NCI-H2107 treated with DMSO at 0.1 percent for 48 hours (cell line): ENCODE measurements at regions not wholly inside any gene's neighbourhood (a gene's known extent, or its start where the extent isn't known, plus 50 kb on each side); places are given as distances from the start of the nearest gene placed in this dataset.

ENCODE experiments used
- DNase-seq: peaks from one replicate; lab custom pipeline; 2025; ENCODE audit not compliant: unreplicated experiment; lab: John Stamatoyannopoulos, UW

DNA sequence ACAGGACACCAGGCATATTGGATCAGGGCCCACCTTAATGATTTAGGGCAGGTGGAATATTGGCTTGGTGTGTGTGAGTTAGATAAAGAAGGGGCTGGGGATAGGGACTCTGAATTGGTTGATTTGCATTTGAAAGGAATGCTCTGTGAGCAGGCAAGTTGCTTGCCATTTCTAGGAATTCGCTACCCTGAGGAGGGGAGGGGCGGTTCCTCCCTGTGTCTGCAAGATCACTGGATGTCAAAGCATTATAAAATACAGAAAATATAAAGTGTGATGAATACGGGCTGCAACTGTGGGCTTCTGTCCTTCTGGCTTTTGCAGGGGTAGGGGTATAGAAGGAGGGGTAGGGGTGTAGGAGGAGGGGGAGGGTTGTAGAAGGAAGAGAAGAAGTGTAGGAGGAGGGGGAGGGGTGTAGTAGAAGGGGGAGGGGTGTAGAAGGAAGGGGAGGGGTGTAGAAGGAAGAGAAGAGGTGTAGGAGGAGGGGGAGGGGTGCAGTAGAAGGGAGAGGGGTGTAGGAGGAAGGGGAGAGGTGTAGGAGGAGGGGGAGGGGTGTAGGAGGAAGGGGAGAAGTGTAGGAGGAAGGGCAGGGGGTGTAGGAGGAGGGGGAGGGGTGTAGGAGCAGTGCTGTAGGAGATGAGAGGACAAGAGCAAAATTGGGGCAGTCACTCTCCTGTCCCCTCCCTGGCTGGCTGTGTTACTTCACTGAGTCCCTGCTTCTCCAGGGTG, 238.0 kb upstream of the COPS8 start:
- no peak for DNase-seq

DNA sequence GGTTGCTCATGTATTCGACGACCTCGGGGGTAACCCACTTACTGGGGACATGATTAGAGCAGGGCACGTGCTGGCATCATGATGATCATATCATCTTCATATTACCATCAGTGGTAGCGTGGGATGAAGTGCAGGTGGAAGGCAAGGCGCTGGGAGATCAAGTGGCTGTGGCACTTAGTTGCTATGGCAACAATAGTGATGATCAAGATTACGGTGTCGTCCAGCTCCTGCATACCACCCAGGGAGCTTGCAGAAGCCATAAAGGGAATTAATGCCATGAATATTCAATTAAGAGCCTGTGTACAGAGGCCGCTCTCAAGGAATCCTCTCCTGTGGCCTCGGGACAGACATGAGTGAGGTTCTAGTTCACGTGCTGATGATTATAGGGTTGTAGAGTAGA, 237.2 kb upstream of the COPS8 start:
- no peak for DNase-seq

GRCh38 chr2:236849508-236849907, 236.2 kb upstream of the COPS8 start:
- no peak for DNase-seq

DNA sequence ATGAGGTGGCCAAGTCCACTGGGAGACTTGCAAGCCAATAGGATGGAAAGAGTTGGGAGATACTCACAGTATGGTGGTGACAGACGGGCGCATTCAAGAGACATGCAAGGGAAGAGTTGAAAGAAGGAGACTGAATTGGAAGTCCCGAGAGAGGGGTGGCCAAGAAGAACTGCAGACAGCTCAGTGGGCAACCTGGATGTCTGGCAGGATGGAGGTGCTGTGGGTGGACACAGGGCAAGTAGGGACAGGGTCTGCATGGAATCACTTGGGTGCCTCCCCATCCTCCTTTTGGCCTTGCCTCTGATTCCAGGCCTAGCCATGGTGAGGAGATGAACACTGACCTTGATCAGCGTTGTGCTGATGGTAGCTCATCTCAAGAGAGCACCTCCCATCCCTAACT, 235.7 kb upstream of the COPS8 start:
- no peak for DNase-seq

GRCh38 chr2:236851187-236851586, 234.5 kb upstream of the COPS8 start:
- no peak for DNase-seq

GRCh38 chr2:236852100-236852976, 233.4 kb upstream of the COPS8 start:
- no peak for DNase-seq

DNA sequence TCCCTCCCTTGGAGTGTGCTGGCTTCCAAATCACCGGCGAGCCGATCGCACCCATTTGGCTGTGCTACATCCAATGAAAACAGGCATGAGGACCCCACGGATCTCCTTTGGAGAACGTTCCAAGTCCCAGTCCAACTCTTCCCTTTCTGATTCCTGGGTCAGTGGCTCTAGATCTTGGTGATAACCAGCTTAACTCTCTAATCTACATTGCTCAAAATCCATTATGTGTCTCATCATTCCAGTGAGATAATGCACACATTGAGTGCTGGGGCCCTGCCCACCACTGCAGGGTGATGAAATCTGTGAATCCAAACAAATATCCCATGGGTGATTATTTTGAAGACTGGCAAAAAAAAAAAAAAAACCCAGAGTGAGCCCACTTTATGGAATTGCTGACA, 232.7 kb upstream of the COPS8 start:
- no peak for DNase-seq

DNA sequence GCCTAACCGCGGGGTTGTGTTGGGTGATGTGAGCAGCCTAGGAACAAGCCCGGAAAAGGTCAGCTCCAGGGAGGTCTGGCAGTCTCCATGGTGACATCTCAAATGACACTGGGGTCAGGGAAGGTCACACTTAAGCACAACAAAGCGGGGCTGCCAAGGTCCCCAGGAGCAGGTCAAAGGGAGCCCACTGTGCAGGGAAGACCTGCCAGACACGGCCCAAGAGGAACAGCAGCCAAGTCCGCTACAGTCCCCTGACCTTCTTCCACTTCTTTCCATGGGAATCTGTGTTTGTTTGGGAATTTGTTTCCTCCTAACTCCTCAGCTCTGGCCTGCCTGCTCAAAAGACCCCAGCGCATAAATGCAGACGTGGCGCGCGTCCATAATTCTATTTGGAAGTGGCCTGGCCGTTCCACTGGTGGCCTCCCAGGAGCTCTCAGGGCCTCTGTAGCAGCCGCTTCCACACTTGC, 232.1 kb upstream of the COPS8 start:
- DNase-seq = no peak

DNA sequence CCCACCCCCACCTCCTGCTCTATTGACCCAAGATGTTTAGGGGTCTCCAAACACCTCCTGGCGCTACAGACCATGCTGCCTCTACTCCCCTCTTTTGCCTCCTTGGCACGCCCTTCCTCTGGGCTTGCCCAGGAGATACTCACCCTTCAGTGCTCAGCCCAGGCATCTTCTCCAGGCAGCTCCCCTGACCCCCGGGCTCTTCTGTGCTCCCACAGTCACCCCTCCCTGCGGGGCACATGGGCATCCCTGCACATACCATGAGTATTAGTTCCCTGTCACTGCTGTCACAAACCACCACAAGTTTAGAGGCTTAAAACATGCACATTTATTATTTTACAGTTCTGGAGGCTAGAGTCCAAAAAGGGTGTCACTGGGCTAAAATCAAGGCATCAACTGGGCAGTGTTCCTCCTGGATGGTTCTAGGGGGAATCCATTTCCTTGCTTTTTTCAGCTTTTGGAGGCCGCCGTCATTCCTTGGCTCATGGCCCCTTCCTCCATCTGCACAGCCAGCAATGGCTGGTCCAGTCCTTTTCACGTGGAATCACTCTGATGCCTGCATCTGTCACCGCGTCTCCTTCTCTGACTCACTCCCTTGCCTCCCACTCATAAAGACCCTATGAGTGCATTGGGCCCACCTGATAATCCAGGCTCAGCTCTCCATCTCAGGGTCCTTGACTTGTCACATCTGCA, 230.4 kb upstream of the COPS8 start:
- no peak for DNase-seq

GRCh38 chr2:236855866-236856847, 229.5 kb upstream of the COPS8 start:
- no peak for DNase-seq

DNA sequence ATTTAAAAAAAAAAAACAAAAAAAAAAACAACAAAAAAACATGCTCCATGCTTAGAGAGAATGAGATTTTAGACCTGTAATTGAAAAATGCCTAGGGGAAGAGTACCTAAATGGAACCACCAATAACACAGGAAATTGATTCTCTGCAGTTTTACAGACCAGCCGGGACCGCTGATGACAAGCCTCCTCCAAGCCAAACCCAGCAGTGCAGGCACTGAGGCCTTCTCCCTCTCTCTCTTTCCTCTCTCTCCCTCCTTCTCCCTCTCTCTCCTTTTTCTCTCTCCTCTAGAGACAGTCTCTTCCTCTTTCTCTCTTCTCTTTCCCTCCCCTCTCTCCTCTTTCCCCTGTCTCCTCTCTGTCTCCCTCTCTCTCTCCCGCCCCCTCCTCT, 228.8 kb upstream of the COPS8 start:
- DNase-seq = no peak

- DNase-seq = no peak
Observed at GRCh38 chr2:236857246-236857645, 228.4 kb upstream of the COPS8 start.

DNA sequence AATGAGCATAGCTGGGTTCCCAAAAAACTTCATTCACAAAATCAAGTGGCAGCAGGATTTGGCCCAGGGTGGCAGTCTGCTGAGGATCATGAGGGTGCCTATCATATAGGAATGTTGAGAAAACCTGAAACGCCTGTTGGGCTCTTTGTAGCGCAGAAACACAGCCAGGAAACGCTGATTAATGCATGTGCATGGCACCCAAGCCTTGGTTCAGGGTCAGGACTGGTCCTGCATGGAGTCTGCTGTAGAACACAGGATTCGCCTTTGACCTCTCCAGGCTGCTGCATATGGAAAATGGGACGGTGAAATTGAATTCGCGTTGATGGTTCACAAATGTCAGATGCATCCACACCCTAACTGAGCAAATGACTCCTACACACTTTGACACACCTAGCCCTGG, 227.9 kb upstream of the COPS8 start:
- no peak for DNase-seq

GRCh38 chr2:236858661-236859060, 227.0 kb upstream of the COPS8 start:
- DNase-seq = no peak

DNA sequence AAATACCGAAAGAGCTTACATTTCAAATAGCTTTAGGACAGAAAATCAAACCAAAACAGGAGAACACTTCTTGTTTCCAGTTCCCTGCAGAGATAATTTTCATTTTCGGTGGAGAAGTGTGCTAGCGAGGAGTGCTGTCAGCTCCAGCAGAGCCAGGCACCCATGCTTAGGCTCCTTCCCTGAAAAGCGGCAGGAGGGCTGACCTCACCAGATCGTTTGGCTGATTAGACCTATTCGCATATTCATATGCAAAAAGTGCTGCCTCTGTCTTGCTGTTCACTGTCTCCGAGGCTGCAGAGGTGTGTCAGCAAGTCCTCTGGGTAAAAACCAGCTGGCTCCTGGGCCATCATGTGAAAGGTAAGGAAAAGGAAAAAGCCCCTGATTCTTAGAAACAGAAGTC, 225.8 kb upstream of the COPS8 start:
- DNase-seq = no peak

- no peak for DNase-seq
Observed at GRCh38 chr2:236861196-236861875, 224.4 kb upstream of the COPS8 start.

DNA sequence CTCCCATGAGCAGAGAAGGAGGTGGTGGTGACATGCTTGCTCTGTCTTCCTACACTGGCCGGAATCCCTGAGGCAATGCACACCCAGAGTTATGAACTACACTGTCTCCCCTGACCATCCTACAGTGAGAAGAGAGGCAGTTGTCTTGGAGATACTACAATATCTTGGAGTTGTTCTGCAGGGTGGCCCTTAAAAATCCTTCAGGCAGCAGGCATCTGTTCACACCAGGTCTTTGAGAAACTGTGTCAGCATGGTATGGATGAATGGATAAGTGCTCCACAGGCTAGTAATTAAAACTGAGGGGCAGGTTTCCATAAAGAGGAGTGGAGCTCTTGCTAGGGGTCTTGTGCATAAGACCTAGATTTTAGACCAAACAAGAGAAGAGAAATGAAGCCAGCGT, 223.7 kb upstream of the COPS8 start:
- DNase-seq = no peak

- no peak for DNase-seq
Observed at GRCh38 chr2:236862526-236862925, 223.2 kb upstream of the COPS8 start.

GRCh38 chr2:236862961-236863728, 222.5 kb upstream of the COPS8 start:
- DNase-seq = no peak
